GM12878 (cell line): ENCODE measurements at regions not wholly inside any gene's neighbourhood (a gene's known extent, or its start where the extent isn't known, plus 50 kb on each side); places are given as distances from the start of the nearest gene placed in this dataset.

Source experiments
- ATAC-seq: fragments of 200-7000 bp; cut with Tn5 transposase; 3 replicates; pipeline ENCODE4 v1.9.1; 2020; ENCODE audit warnings: mild to moderate bottlenecking, moderate library complexity
- BruUV-seq: library from RNA; stranded (reverse); fragments of 400-500 nt; replicated peaks from 2 replicates; lab custom pipeline; 2021; lab: Mats Ljungman, UMichigan
- CTCF ChIA-PET: fragments of 300-600 bp; sonication (Branson Sonifier 250); formaldehyde crosslinking; extraction: SDS; loops from one replicate; lab custom pipeline; 2021; ENCODE audit warnings: inconsistent platforms; lab: Yijun Ruan, JAX
- POLR2A ChIA-PET: fragments of 350-600 bp; formaldehyde crosslinking; extraction: SDS; loops from one replicate; lab custom pipeline; 2021; ENCODE audit warnings: inconsistent platforms; lab: Charles Lee
- RAD21 ChIA-PET: fragments of 300-600 bp; sonication (Branson Sonifier 250); formaldehyde crosslinking; loops from one replicate; lab custom pipeline; 2023; ENCODE audit warnings: antibody characterized with exemption; ENCODE audit not compliant: unreplicated experiment; lab: Charles Lee
- SMC1A ChIA-PET: fragments of 300-600 bp; sonication (Branson Sonifier 250); formaldehyde crosslinking; loops from one replicate; lab custom pipeline; 2023; ENCODE audit not compliant: unreplicated experiment, uncharacterized antibody; lab: Charles Lee
- DNase-seq: peaks from one replicate; pipeline ENCODE4 v3.0.0-alpha.2; 2011; ENCODE audit warnings: low read depth, low spot score
- FAIRE-seq: peaks from 3 replicates; lab custom pipeline; 2011; peaks lifted over from hg19 to GRCh38; lab: Jason Lieb, UNC
- H2AFZ ChIP-seq: 2 replicates; pipeline ENCODE4 v1.6.0; 2011; ENCODE audit warnings: low read depth, low read length, control low read depth; ENCODE audit not compliant: control insufficient read depth
- H3K27ac ChIP-seq: 2 replicates; pipeline ENCODE4 v1.5.1; 2011; ENCODE audit warnings: control low read depth; ENCODE audit not compliant: control insufficient read depth, insufficient read depth
- H3K27me3 ChIP-seq, 2 experiments: replicated peaks in 1 of 2; 2 replicates each; pipeline versions ENCODE4 v1.6.0 to v1.6.1; 2011; ENCODE audit warnings: low read length in 1 of 2; ENCODE audit not compliant: control insufficient read depth in 2 of 2, insufficient read depth in 2 of 2
- H3K36me3 ChIP-seq, 2 experiments: 2 replicates each; pipeline ENCODE4 v1.5.1; 2011; ENCODE audit warnings: low read length in 1 of 2; ENCODE audit not compliant: control insufficient read depth in 2 of 2, insufficient read depth in 2 of 2
- H3K4me1 ChIP-seq: 2 replicates; pipeline ENCODE4 v1.6.1; 2011; ENCODE audit warnings: mild to moderate bottlenecking, low read length, moderate library complexity, mixed read lengths; ENCODE audit not compliant: control insufficient read depth, insufficient read depth
- H3K4me2 ChIP-seq: 2 replicates; pipeline ENCODE4 v1.6.0; 2011; ENCODE audit warnings: control low read depth; ENCODE audit not compliant: control insufficient read depth, insufficient read depth
- H3K4me3 ChIP-seq: fragments of 200-600 bp; sonication (generic); 2 replicates; pipeline ENCODE4 v1.5.1; 2016
- H3K79me2 ChIP-seq: 2 replicates; pipeline ENCODE4 v1.6.0; 2011; ENCODE audit warnings: low read length; ENCODE audit not compliant: control insufficient read depth, insufficient read depth
- H3K9ac ChIP-seq: 2 replicates; pipeline ENCODE4 v1.8.0; 2011; ENCODE audit warnings: low read length, control low read depth, mixed read lengths; ENCODE audit not compliant: control insufficient read depth, insufficient read depth
- H3K9me3 ChIP-seq: replicated peaks from 3 replicates; pipeline ENCODE4 v1.5.1; 2011; ENCODE audit warnings: mild to moderate bottlenecking, low read length; ENCODE audit not compliant: control insufficient read depth, insufficient read depth
- H4K20me1 ChIP-seq: 2 replicates; pipeline ENCODE4 v1.6.0; 2011; ENCODE audit not compliant: control insufficient read depth, insufficient read depth
- ATF2 ChIP-seq: IDR thresholded peaks from 2 replicates; pipeline ENCODE4 v1.6.1; 2012; ENCODE audit warnings: low read length, inconsistent platforms
- DPF2 ChIP-seq: fragments of 450-650 bp; IDR thresholded peaks from 2 replicates; pipeline ENCODE4 v1.6.1; 2017; ENCODE audit warnings: mild to moderate bottlenecking
- EED ChIP-seq: sonication (generic); IDR thresholded peaks from 2 replicates; pipeline ENCODE4 v1.6.1; 2016; ENCODE audit warnings: antibody characterized with exemption, low read depth
- GATAD2B ChIP-seq: fragments of 450-650 bp; conservative IDR thresholded peaks from 2 replicates; pipeline ENCODE4 v1.6.1; 2017; ENCODE audit warnings: low read depth, mild to moderate bottlenecking, moderate library complexity
- MTA2 ChIP-seq: fragments of 450-650 bp; IDR thresholded peaks from 2 replicates; pipeline ENCODE4 v1.6.1; 2016; ENCODE audit warnings: low read depth, mild to moderate bottlenecking, moderate library complexity
- NFYA ChIP-seq: IDR thresholded peaks from 2 replicates; pipeline ENCODE4 v1.6.1; 2011; ENCODE audit warnings: low read depth, mild to moderate bottlenecking, low read length, improper control_type of control experiment, borderline replicate concordance
- ZNF622 ChIP-seq: fragments of 450-650 bp; IDR thresholded peaks from 2 replicates; pipeline ENCODE4 v1.6.1; 2017; ENCODE audit warnings: mild to moderate bottlenecking, inconsistent platforms
- ZZZ3 ChIP-seq: IDR thresholded peaks from 2 replicates; pipeline ENCODE4 v1.6.1; 2011; ENCODE audit warnings: low read depth; ENCODE audit not compliant: control insufficient read depth, insufficient read length
- WGBS: methylation state at CpG from one replicate; pipeline ENCODE4 v1.1.6; 2016; ENCODE audit warnings: low lambda C conversion rate; ENCODE audit not compliant: insufficient replicate concordance, insufficient coverage; ENCODE audit errors: missing lambda C conversion rate; 5-methylcytosine and 5-hydroxymethylcytosine counted together
- in situ Hi-C: fragments of 300-500 bp; cut with MboI; formaldehyde crosslinking; loops from 9 replicates; pipeline ENCODE4 v1.14.3; 2018; ENCODE audit warnings: mixed read lengths
- intact Hi-C: fragments of 100-400 bp; cut with micrococcal nuclease; formaldehyde crosslinking; loops from one replicate; pipeline ENCODE4 v1.14.2; 2022; ENCODE audit not compliant: unreplicated experiment
- TF ChIP-seq, protein P1 (sequence below): IDR thresholded peaks from 2 replicates; pipeline ENCODE4 v1.6.1; 2012; ENCODE audit warnings: improper control_type of control experiment, low read depth, low read length; ENCODE audit not compliant: insufficient replicate concordance
- TF ChIP-seq, protein P2 (sequence below): IDR thresholded peaks from 2 replicates; pipeline ENCODE4 v1.6.1; 2011; ENCODE audit warnings: low read depth, mild to moderate bottlenecking, low read length, moderate library complexity, borderline replicate concordance; ENCODE audit errors: extremely low read depth
- TF ChIP-seq, protein P3 (sequence below): fragments of 450-650 bp; formaldehyde crosslinking; IDR thresholded peaks from 2 replicates; pipeline ENCODE4 v1.4.0; 2020; ENCODE audit warnings: mild to moderate bottlenecking, moderate library complexity

DNA sequence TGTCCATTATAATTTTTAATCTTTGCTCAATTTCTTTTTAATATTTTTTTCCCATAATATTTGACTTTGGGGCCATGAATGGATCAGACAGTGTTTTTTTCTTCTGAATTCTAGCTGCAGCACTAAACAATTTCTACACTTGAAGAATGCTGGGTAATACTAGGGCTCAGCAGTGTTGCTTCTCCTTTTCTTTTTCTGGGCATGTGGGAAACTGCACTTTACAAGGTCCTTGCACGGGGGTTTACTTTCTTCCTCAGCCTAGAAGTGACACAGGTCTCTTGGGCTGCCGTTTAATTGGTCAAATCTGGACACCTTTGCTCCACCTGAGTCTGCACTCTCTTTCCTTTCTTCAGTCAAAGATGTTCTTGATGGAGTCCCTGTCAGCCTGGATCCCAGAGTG is 135.4 kb upstream of the APCDD1 start:
- in situ Hi-C loops: loop anchor here (25.0 kb wide), 1 partner anchor 1482 kb away; no protein-coding TSS in a partner anchor
- Histone ChIP-seq H3K27me3 (peaks cover 0 to 2% of the 10 kb centered on the region in 2 experiments; a peak in 1 of 4 replicates), H3K4me3 (no peak overlapping the region), H3K27ac (no peak overlapping the region), H3K9ac (no peak overlapping the region), H2AFZ (no peak overlapping the region), H3K9me3 (no peaks in the 10 kb centered on the region), H3K4me1 (no peaks in the 10 kb centered on the region), H4K20me1 (no peaks in the 10 kb centered on the region), H3K79me2 (no peaks in the 10 kb centered on the region), H3K36me3 (no peaks in the 10 kb centered on the region), H3K4me2 (no peak overlapping the region)
- SMC1A ChIA-PET: no interaction called here
- WGBS: 15% methylated on average over 2 of the region's 2 CpGs
- RAD21 ChIA-PET: no interaction called here
- CTCF ChIA-PET: interaction anchor here (1.2 kb wide), 1 partner anchor 347 kb away, joined by 3 read pairs; no protein-coding TSS in a partner anchor
- TF ChIP-seq GATAD2B: no peak
- TF ChIP-seq DPF2: no peak
- TF ChIP-seq, protein P1, sequence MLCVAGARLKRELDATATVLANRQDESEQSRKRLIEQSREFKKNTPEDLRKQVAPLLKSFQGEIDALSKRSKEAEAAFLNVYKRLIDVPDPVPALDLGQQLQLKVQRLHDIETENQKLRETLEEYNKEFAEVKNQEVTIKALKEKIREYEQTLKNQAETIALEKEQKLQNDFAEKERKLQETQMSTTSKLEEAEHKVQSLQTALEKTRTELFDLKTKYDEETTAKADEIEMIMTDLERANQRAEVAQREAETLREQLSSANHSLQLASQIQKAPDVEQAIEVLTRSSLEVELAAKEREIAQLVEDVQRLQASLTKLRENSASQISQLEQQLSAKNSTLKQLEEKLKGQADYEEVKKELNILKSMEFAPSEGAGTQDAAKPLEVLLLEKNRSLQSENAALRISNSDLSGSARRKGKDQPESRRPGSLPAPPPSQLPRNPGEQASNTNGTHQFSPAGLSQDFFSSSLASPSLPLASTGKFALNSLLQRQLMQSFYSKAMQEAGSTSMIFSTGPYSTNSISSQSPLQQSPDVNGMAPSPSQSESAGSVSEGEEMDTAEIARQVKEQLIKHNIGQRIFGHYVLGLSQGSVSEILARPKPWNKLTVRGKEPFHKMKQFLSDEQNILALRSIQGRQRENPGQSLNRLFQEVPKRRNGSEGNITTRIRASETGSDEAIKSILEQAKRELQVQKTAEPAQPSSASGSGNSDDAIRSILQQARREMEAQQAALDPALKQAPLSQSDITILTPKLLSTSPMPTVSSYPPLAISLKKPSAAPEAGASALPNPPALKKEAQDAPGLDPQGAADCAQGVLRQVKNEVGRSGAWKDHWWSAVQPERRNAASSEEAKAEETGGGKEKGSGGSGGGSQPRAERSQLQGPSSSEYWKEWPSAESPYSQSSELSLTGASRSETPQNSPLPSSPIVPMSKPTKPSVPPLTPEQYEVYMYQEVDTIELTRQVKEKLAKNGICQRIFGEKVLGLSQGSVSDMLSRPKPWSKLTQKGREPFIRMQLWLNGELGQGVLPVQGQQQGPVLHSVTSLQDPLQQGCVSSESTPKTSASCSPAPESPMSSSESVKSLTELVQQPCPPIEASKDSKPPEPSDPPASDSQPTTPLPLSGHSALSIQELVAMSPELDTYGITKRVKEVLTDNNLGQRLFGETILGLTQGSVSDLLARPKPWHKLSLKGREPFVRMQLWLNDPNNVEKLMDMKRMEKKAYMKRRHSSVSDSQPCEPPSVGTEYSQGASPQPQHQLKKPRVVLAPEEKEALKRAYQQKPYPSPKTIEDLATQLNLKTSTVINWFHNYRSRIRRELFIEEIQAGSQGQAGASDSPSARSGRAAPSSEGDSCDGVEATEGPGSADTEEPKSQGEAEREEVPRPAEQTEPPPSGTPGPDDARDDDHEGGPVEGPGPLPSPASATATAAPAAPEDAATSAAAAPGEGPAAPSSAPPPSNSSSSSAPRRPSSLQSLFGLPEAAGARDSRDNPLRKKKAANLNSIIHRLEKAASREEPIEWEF: no peak
- TF ChIP-seq MTA2: no peak
- no peak for TF ChIP-seq EED
- TF ChIP-seq, protein P2, sequence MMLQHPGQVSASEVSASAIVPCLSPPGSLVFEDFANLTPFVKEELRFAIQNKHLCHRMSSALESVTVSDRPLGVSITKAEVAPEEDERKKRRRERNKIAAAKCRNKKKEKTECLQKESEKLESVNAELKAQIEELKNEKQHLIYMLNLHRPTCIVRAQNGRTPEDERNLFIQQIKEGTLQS: no peak
- TF ChIP-seq NFYA: no peak
- no peak for TF ChIP-seq ATF2
- no peak for TF ChIP-seq ZZZ3
- TF ChIP-seq, protein P3, sequence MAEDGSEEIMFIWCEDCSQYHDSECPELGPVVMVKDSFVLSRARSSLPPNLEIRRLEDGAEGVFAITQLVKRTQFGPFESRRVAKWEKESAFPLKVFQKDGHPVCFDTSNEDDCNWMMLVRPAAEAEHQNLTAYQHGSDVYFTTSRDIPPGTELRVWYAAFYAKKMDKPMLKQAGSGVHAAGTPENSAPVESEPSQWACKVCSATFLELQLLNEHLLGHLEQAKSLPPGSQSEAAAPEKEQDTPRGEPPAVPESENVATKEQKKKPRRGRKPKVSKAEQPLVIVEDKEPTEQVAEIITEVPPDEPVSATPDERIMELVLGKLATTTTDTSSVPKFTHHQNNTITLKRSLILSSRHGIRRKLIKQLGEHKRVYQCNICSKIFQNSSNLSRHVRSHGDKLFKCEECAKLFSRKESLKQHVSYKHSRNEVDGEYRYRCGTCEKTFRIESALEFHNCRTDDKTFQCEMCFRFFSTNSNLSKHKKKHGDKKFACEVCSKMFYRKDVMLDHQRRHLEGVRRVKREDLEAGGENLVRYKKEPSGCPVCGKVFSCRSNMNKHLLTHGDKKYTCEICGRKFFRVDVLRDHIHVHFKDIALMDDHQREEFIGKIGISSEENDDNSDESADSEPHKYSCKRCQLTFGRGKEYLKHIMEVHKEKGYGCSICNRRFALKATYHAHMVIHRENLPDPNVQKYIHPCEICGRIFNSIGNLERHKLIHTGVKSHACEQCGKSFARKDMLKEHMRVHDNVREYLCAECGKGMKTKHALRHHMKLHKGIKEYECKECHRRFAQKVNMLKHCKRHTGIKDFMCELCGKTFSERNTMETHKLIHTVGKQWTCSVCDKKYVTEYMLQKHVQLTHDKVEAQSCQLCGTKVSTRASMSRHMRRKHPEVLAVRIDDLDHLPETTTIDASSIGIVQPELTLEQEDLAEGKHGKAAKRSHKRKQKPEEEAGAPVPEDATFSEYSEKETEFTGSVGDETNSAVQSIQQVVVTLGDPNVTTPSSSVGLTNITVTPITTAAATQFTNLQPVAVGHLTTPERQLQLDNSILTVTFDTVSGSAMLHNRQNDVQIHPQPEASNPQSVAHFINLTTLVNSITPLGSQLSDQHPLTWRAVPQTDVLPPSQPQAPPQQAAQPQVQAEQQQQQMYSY (CRISPR knock-in tag): no peak
- TF ChIP-seq ZNF622: no peak
- intact Hi-C loops: no loop called here
- FAIRE-seq (no peak), ATAC-seq (no peak), DNase-seq (no peak)
- no TSS peak for BruUV-seq
- POLR2A ChIA-PET: no interaction called here
